IPS DF 4.7 (cell line): ENCODE measurements at regions not wholly inside any gene's neighbourhood (a gene's known extent, or its start where the extent isn't known, plus 50 kb on each side); places are given as distances from the start of the nearest gene placed in this dataset.

Experiments
- DNase-seq: peaks from one replicate; pipeline ENCODE4 v3.0.0-alpha.2; 2013; ENCODE audit warnings: low spot score; ENCODE audit errors: extremely low read depth

DNA sequence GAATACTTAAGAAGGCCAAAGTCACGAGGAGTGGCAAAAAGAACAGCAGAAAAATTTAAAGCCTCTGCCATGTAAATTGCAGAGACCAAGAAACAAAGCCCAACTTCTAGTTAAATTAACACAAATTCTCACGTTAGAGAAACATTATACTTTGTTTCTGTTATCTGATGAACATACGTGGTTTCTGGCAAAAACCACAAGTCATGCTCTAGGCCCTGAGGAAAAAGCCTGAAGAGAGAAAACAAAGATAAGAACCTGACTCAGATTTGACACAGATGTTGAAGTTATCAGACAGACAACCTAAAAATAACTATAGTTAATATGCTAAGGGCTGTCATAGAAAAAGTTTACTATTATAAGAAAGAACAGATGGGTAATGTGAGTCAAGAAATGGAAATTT is 149.1 kb upstream of the PCDH10 start:
- no peak for DNase-seq

- DNase-seq: no peak
These were observed 145.9 kb upstream of the PCDH10 start for GRCh38 chr4:133003169-133003568.

DNA sequence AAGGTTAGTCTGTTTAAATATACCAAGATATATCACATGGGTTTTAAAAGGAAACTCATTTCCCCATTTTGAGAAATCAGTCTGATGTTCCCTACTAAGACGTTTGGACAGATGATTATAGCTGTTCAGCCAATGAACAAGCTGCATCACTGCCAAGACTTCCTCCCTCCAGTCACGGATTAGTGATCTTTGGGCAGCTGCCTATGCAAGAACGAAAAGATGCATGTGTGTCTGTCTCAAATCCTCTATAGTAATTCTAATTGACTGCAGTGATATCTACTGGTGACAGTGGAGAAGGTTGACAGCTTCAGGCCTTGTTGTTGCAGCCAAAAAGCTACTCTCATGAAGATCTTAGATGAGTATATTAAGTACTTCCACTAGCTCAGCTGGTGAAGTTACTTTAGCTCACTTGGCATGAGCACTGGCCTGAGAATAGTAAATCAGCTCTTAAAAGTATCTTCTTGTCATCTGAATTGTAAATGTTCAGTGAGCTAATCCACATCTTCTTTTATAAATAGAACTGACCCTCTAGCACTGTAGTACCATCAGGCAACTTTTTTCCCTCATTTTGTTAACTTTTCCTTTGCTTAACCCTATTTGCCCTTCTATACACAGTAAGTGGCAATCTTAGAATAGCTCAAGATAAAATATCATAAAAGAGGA is 134.5 kb upstream of the PCDH10 start:
- DNase-seq: no peak

DNA sequence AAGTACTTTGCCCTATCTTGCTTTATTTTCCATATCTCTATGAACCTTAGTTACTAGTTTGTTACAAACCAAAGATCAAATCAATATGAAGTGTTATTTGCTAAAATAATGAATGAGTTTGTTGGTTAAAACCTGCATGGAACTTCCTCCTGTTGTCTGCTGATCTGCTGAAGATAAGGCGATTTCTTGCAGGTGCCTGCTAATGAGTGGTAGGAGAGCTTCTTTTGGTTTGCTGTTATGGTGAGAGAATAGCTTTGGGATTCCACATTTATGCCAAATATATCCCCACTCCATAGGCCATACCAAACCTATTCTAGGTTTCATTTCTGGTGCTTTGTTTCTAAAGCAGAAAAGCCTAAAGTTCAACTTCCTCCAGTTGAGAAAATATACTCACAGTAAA is 103.8 kb upstream of the PCDH10 start:
- DNase-seq: no peak

DNA sequence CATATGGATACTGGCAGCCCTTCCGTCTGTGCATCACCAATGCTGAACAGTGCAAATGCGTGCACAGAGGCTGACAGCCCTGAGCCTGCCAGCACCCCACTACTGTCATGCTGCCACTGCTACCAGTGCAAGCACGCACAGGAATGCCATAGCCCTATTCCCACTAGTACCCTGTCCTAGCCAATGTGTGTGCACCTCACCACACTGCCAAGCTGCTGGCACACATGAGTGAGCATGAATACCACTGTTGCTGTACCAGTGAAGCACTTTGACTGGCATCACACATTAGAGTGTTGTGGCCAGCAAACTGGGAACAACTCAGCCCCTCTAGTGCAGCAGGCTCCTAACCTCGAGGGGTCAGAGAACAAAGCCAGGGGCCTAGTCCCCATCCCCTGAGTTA is 102.9 kb upstream of the PCDH10 start:
- no peak for DNase-seq

DNA sequence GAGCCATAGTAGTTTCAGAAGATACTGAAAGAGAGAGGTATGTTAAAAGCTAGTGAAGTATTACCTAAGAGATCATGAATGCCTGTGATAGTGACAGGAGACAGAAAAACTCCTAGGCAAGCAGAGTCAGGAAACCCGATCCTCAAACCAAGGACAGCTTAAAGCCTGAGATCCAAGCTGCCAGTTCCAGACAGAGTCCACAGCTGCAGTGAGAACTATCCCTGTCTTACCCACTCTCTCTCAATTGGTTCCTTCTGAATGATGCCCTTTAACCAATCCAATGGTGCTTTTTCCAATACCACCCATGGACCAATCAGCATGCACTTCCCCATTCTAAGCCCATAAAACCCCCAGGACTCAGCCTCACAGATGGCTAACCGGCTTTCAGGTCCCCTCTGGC is 90.4 kb upstream of the PCDH10 start:
- no peak for DNase-seq

GRCh38 chr4:133059117-133059516 is 90.0 kb upstream of the PCDH10 start:
- no peak for DNase-seq

GRCh38 chr4:133062851-133063250 is 86.2 kb upstream of the PCDH10 start:
- DNase-seq: no peak

GRCh38 chr4:133068083-133068482 is 81.0 kb upstream of the PCDH10 start:
- DNase-seq: no peak

DNA sequence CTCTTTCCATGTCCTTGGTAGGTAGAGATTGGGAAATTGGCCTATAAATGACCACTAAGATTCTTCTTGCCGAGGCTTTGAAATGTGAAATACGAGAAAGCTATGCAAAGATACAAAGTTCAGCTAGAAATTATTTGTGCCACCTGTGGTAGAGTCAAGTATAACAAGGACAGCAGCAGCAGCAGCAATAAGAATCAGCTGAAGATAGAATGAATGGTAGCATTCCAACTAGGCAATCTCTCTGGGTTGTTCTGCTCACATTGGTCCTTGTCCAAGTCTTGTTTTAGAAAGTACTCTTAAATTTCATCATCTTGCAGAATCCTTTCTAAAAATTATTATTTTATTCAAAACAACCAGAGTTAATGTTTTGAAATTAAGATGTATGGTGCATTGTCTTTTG is 67.8 kb upstream of the PCDH10 start:
- DNase-seq: no peak

DNA sequence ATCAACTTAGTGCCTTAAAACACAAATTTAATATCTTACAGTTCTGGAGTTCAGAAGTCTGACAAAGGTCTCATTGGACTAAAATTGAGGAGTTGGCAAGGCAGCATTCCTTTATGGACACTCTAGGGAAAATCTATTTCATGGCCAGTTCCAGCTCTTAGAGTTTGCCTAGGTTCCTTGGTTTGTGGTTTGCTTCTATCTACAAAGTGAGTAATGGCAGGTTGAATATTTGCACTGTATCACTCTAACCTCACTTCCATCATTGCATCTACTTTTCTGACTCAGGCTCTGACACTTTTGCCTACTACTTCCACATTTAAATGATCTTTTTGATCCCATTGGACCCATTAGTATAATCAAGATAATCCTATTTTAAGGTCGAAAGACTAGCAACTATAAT is 64.7 kb upstream of the PCDH10 start:
- DNase-seq: no peak

DNA sequence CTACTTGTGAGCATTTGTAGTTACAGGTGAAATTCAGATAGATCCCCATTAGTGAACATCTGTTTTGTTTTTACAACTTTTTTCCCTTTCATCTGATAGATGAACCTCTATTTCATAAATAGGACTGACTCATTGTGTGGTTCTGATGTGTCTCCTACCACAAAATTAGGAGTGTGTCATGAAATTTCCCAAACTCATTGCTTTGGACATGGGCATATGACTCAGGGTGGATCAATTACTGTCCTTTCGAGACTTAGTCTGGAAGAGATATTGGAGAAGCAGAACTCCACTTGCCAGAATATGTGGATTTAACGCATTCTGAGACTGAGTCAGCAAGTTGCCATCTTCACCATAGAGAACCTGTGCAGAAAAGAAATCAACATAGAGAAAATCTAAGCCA is 53.5 kb upstream of the PCDH10 start:
- no peak for DNase-seq

DNA sequence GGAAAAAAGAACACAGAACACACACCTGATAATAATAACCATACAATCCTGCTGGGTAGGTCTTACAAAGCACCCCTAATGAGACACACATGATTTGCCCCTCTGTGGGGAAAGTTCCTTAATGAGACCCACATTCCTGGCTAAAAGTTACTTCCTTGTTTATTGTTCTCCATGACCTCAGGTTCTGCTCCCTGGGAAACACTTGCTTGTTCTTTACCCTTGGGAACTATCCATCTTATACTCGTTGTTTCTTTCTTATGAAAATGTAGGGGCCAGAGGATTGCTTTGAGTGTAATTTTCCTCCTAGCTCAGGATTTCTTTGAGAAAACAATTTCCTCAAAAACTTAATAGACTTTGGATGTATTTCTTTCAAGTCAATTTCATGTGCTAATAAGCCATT is 52.1 kb upstream of the PCDH10 start:
- no peak for DNase-seq
